ENCODE measurements at regions not wholly inside any gene's neighbourhood (a gene's known extent, or its start where the extent isn't known, plus 50 kb on each side); places are given as distances from the start of the nearest gene placed in this dataset.

- TF ChIP-seq CTCF (IDR thresholded peaks at IDR 0.05) = no peak
- no peak for TF ChIP-seq ZFX (IDR thresholded peaks at IDR 0.05; ENCODE audit: borderline replicate concordance)
These were observed 117.2 kb upstream of the MAGEB16 start for GRCh38 chrX:35680940-35681346.

All from 22Rv1 (cell line).